ENCODE measurements at regions not wholly inside any gene's neighbourhood (a gene's known extent, or its start where the extent isn't known, plus 50 kb on each side); places are given as distances from the start of the nearest gene placed in this dataset.

GRCh38 chr3:102354818-102355515, 79.8 kb upstream of the ZPLD1 start:
- TF ChIP-seq, protein P1, sequence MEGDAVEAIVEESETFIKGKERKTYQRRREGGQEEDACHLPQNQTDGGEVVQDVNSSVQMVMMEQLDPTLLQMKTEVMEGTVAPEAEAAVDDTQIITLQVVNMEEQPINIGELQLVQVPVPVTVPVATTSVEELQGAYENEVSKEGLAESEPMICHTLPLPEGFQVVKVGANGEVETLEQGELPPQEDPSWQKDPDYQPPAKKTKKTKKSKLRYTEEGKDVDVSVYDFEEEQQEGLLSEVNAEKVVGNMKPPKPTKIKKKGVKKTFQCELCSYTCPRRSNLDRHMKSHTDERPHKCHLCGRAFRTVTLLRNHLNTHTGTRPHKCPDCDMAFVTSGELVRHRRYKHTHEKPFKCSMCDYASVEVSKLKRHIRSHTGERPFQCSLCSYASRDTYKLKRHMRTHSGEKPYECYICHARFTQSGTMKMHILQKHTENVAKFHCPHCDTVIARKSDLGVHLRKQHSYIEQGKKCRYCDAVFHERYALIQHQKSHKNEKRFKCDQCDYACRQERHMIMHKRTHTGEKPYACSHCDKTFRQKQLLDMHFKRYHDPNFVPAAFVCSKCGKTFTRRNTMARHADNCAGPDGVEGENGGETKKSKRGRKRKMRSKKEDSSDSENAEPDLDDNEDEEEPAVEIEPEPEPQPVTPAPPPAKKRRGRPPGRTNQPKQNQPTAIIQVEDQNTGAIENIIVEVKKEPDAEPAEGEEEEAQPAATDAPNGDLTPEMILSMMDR (IDR thresholded peaks at IDR 0.05 in 8 of 11, conservative IDR thresholded peaks at IDR 0.05 in 3 of 11): no peak
- no peak for TF ChIP-seq POLR2A (IDR thresholded peaks at IDR 0.05)
- TF ChIP-seq POLR2AphosphoS5 (IDR thresholded peaks at IDR 0.05): no peak

Measured in spleen (tissue), 7 donors.